ENCODE measurements at regions not wholly inside any gene's neighbourhood (a gene's known extent, or its start where the extent isn't known, plus 50 kb on each side); places are given as distances from the start of the nearest gene placed in this dataset.
A peak's percentile ranks its signal among the peaks of the same experiment; 100 is the strongest.

GRCh38 chr5:24789611-24790351 is 145.0 kb upstream of the CDH10 start:
- no peaks in the 10 kb centered on the region for H3K9me2 ChIP-seq
- WGBS (ENCODE audit: low lambda C conversion rate) = 4% methylated on average over 4 of the region's 4 CpGs
- H2AFZ ChIP-seq (ENCODE audit: low read depth) = peak overlapping the region; percentile 68
- ChIA-PET CTCF (no interaction called here), POLR2A (no interaction called here)
- H3K27me3 ChIP-seq (ENCODE audit: insufficient read depth) = no peaks in the 10 kb centered on the region
- H3K9me3 ChIP-seq = no peaks in the 10 kb centered on the region
- peak overlapping the region; percentile 26; the same call in 1 of the 2 replicates for H3K9ac ChIP-seq
- no peak for TF ChIP-seq GATA2 (CRISPR knock-in tag; IDR thresholded peaks at IDR 0.05)
- peak in 1 of 2 experiments; percentile 54; a peak in 1 of 4 replicates for TF ChIP-seq EP300 (IDR thresholded peaks at IDR 0.05; ENCODE audit: borderline replicate concordance in 1 of 2, low read depth in 1 of 2, low read length in 1 of 2)
- no peak for TF ChIP-seq YY1 (IDR thresholded peaks at IDR 0.05; ENCODE audit: low read depth)
- no peak for TF ChIP-seq GABPA (IDR thresholded peaks at IDR 0.05; ENCODE audit: low read depth)
- no peak for TF ChIP-seq CHD2 (IDR thresholded peaks at IDR 0.05; ENCODE audit: low read length, partially characterized antibody)
- no peak for TF ChIP-seq NFIC (IDR thresholded peaks at IDR 0.05; ENCODE audit: borderline replicate concordance)
- TF ChIP-seq ZBTB33 (IDR thresholded peaks at IDR 0.05; ENCODE audit: borderline replicate concordance, low read depth) = no peak
- no peak for TF ChIP-seq RXRA (IDR thresholded peaks at IDR 0.05; ENCODE audit: borderline replicate concordance, low read depth)
- TF ChIP-seq JUND (IDR thresholded peaks at IDR 0.05) = peak; percentile 49
- no peak for TF ChIP-seq RFX5 (IDR thresholded peaks at IDR 0.05; ENCODE audit: low read length)
- peak; percentile 31; the same call in 1 of the 2 replicates for TF ChIP-seq FOSL2 (IDR thresholded peaks at IDR 0.05; ENCODE audit: borderline replicate concordance, low read depth)
- TF ChIP-seq FOXJ3 (CRISPR knock-in tag; IDR thresholded peaks at IDR 0.05) = no peak
- no peak for TF ChIP-seq RCOR1 (IDR thresholded peaks at IDR 0.05; ENCODE audit: low read length)
- TF ChIP-seq TCF12 (IDR thresholded peaks at IDR 0.05) = peak; percentile 78
- TF ChIP-seq NRF1 (IDR thresholded peaks at IDR 0.05; ENCODE audit: low read depth, low read length) = no peak
- TF ChIP-seq ELF1 (IDR thresholded peaks at IDR 0.05) = no peak
- TF ChIP-seq MEF2A (IDR thresholded peaks at IDR 0.05; ENCODE audit: borderline replicate concordance, low read depth) = no peak
- TF ChIP-seq, protein P1, sequence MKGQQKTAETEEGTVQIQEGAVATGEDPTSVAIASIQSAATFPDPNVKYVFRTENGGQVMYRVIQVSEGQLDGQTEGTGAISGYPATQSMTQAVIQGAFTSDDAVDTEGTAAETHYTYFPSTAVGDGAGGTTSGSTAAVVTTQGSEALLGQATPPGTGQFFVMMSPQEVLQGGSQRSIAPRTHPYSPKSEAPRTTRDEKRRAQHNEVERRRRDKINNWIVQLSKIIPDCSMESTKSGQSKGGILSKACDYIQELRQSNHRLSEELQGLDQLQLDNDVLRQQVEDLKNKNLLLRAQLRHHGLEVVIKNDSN (IDR thresholded peaks at IDR 0.05; ENCODE audit: borderline replicate concordance, low read depth) = no peak
- TF ChIP-seq CTCF (IDR thresholded peaks at IDR 0.05) = no peak
- TF ChIP-seq, protein P2, sequence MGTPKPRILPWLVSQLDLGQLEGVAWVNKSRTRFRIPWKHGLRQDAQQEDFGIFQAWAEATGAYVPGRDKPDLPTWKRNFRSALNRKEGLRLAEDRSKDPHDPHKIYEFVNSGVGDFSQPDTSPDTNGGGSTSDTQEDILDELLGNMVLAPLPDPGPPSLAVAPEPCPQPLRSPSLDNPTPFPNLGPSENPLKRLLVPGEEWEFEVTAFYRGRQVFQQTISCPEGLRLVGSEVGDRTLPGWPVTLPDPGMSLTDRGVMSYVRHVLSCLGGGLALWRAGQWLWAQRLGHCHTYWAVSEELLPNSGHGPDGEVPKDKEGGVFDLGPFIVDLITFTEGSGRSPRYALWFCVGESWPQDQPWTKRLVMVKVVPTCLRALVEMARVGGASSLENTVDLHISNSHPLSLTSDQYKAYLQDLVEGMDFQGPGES (IDR thresholded peaks at IDR 0.05; ENCODE audit: low read depth, low read length) = no peak
- peak; percentile 26; the same call in 1 of the 2 replicates for TF ChIP-seq PBX3 (IDR thresholded peaks at IDR 0.05)
- no peak for TF ChIP-seq TEAD4 (IDR thresholded peaks at IDR 0.05; ENCODE audit: borderline replicate concordance, insufficient read depth)
- TF ChIP-seq POLR2AphosphoS5 (IDR thresholded peaks at IDR 0.05; ENCODE audit: low read depth, low read length) = no peak
- H3K27ac ChIP-seq (ENCODE audit: low read depth in 2 of 2, low read length in 1 of 2) = peak overlapping the region; percentile 85 to 91; a peak in 3 of 4 replicates
- no peak for DNase-seq
- H4K20me1 ChIP-seq (ENCODE audit: insufficient read depth) = no peaks in the 10 kb centered on the region
- H3K36me3 ChIP-seq (replicated peaks in 1 of 2; ENCODE audit: control insufficient read depth in 1 of 2, insufficient read depth in 2 of 2, low read length in 1 of 2) = no peaks in the 10 kb centered on the region
- H3K4me3 ChIP-seq (ENCODE audit: low read depth in 2 of 2, low read length in 1 of 2) = no peak overlapping the region
- H3K79me2 ChIP-seq (ENCODE audit: insufficient read depth) = no peaks in the 10 kb centered on the region
- H3F3A ChIP-seq (replicated peaks; ENCODE audit: insufficient read depth) = peaks cover 42% of the 10 kb centered on the region
- H3K4me1 ChIP-seq (ENCODE audit: control insufficient read depth in 1 of 2, insufficient read depth in 2 of 2, low read depth in 1 of 2, low read length in 1 of 2) = peaks cover 0 to 20% of the 10 kb centered on the region in 2 experiments; a peak in 3 of 4 replicates
- H3K4me2 ChIP-seq = peak overlapping the region; percentile 63

Data from SK-N-SH (cell line).